Renal cortical epithelial cell (primary cell): ENCODE measurements at regions not wholly inside any gene's neighbourhood (a gene's known extent, or its start where the extent isn't known, plus 50 kb on each side); places are given as distances from the start of the nearest gene placed in this dataset.

Experiments
- DNase-seq: peaks from one replicate; pipeline ENCODE4 v3.0.0-alpha.2; 2011; ENCODE audit warnings: low read depth

- peak; percentile 41 for DNase-seq
These were observed 341.8 kb upstream of the KIF2A start for GRCh38 chr5:61964201-61964600.

DNA sequence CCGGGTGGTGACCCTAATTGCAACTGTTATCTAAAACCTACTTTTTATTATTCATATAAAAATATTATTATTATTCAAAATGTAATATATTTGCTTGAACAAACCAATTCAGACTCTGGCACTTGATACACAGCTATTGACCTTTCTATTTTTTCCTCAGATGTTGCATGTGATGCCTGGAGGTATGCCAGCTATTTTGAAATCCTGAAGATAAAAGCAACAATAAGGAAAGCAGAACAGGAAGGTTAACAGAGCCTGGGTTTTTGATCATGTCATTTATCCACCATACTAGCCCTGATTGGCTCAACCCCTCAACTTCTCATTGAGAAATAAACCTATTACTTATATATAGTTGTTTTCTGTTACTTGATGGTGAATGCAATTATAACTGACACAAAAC, 340.9 kb upstream of the KIF2A start:
- DNase-seq: peak; percentile 45

DNA sequence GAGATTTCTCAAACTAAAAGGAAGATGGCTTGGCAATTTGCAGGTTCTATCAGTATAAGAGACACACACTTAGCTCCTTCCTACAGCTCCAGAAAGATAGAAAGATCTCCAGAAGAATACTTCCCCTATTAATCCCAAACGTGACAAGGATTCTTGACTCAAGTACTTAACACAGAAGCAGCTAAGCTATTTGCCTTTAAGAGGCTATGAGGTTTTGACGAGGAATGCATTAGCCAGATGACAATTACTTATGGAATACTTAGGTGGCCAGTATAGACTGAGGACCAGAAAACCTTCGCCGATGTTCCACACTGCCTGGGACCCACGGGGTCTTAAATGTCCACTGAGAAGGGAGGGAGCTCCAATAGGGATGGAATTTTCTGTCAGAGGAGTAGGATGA, 340.5 kb upstream of the KIF2A start:
- DNase-seq: no peak

DNA sequence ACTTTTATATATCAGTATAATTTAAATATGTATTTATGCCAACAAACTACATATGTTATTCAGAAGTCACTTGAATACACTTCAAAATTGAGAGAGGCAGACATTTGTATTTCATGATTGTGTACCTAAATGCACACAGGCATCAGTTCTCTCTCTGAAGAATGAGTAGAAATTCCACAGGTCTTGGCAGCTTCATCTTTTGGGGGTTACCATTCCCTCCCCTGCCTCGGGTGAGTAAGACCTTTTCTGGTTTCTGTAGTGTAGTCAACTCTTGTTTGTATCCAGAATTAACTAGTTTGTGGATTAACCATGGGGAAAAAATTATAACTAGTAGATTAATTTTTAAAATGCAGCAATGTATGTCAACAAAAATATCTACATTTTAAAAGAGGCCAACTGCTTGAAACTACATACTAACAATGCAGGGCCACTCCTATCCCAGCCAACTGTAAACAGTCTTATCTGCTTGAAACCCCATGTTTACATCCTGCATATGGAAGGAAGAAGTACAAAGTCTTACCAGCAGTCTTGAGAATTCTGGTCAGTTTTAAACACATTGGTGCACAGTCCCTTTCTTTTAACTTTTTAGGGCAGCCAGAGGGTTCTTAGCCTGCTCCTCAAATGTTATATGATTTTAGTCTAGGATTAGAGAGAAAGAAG, 339.6 kb upstream of the KIF2A start:
- DNase-seq: no peak

- DNase-seq: no peak
These were observed 339.0 kb upstream of the KIF2A start for GRCh38 chr5:61966997-61967396.

DNA sequence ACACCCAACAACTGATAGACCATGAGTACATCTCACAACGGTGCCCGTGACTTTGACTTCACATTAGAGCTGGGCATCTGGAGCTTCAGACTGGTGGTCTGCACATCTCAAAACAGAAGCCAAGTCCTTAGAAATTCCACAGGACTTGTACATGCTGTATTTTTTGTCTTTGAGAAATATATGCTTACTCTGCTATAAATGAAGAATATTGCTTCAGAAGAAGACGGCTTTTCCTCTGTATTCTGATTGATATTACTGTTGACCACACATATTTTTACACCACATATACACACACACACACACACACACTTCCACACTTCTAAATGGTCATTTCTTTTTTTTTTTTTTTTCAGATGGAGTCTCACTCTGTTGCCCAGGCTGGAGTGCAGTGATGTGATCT, 338.3 kb upstream of the KIF2A start:
- no peak for DNase-seq

GRCh38 chr5:61969347-61969746, 336.7 kb upstream of the KIF2A start:
- peak; percentile 62 for DNase-seq

DNA sequence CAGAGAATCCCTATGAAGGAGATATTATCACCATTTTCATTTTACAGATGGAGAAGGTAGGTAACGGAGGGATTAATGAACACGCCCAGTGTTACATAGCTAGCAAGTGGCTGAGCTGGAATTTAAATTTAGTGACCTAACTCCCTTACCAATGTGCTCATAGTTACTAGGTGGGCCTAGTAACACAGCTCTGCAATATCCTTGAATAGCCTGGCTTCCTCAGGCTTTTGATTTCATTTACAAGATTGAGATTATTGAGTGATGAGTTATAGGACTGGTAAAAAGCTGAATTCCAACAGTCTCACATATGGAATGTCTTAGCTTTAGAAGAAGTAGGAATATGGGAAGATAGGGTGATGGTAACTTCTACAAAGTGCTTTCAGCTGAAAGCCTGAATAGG, 336.3 kb upstream of the KIF2A start:
- DNase-seq: peak; percentile 19

- DNase-seq: no peak
These were observed 335.8 kb upstream of the KIF2A start for GRCh38 chr5:61970218-61970617.

- no peak for DNase-seq
These were observed 331.3 kb upstream of the KIF2A start for GRCh38 chr5:61974680-61975079.

GRCh38 chr5:61981886-61982285, 324.1 kb upstream of the KIF2A start:
- DNase-seq: no peak

GRCh38 chr5:61991430-61991829, 314.6 kb upstream of the KIF2A start:
- DNase-seq: no peak

DNA sequence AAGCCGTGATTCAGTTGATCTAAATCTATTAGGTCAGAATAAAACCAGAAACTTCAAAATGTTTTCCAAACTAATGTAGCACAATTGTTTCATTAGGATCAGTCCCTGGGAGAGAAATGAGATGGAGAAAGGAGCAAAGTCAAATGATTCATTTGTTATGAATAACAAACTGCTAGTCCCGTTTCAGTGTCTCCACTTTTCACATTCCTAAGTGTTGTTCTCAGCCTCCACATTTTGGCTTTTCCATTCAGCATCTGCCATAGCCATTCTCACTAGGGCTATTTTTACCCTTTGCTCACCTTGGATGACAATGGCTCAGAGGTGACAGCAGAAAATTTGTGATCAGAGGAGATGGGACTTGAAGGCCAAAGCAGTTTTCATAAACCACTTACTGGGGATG, 314.1 kb upstream of the KIF2A start:
- peak; percentile 19 for DNase-seq

- DNase-seq: no peak
These were observed 312.6 kb upstream of the KIF2A start for GRCh38 chr5:61993295-61993927.

DNA sequence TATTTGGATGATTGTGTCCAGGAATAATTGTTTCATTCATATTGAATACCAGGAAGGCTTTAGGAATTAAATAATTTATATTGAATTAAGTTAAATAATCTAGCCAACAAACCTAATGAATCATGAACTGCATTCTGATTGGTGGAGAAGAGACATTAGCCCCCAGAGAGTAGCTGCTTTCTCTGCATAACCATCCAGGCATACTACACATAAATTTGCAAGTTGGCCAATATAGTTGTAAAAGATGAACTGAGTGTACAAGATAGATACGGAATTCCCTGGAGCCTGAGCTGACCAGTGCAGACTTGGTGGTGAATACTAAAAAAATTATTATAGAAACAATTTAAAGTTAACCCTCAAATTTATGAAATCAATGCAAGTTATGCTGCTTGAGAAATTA, 311.8 kb upstream of the KIF2A start:
- no peak for DNase-seq

DNA sequence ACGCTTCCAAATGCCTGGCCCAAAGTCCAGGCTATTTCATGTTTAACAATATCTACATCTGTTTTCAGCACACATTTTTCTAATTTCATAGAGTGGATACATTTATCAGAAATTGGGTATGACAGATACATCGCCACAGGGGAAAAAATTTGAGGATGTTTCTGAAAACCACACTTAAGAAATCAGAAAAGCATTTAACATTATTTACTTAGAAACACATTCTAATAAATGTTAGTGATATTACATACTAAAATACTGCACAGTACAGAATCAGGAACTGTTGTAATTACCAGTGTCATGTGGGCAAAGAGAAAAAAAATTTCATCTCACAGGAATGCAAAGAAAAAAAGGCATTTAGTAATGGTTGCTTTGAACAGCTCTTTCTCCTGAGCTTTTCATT, 310.5 kb upstream of the KIF2A start:
- no peak for DNase-seq

GRCh38 chr5:61999371-61999770, 306.6 kb upstream of the KIF2A start:
- DNase-seq: no peak

DNA sequence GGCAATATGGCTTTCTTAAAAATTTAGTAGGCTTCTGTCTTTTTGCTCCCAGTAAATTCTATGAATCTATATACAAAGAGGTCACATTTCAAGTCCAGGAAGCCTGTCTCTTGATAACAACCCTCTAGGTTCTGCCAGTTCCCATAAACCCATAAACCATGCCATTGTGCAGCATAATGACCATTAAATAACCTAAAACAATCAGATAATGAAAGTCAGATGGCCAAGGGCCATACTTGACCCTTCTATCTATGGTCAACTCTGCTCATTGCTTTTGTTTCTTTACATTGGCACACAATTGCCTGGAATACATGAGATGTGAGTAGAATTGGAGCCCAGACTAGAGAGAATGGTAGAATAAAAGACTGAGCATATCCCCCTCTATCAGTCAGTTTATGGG, 305.4 kb upstream of the KIF2A start:
- no peak for DNase-seq

DNA sequence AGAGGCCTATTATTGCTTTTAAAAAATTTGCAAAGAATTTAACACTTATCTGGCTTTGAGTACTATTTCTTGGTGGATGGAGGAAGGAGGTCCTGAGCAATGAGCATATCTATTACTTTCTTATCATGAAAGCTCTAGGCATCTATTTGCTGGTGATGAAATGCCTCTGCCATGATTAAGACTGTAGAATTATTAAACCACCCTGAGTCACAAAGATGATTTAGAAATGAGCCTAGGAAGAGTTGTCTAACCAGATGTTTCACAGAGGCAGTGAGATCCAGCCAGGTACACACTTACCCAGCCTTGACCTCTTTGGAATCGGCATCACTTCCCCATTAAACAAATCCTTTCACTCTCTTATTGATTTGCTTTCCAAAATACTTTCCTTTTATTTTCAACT, 304.4 kb upstream of the KIF2A start:
- DNase-seq: peak; percentile 60

DNA sequence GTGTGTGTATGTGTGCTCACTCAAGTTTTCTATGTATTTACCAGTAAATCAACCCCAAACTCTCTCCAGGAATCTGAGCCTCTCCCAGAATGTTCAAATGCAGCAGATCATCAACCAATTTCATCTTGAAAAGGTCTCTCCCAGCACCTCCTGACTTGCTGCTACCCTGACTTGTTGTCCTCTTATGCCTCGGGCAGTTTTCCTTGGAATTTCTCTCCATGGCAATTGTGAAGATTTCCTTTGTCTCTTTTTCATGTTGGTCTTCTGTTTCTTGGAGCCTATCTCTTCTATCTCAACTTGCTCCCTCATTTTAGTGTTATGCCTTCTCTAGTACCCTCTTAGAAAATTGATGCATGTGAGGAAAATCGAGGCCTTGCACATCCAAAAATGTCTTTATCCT, 303.6 kb upstream of the KIF2A start:
- DNase-seq: no peak

GRCh38 chr5:62005551-62005950, 300.5 kb upstream of the KIF2A start:
- no peak for DNase-seq

DNA sequence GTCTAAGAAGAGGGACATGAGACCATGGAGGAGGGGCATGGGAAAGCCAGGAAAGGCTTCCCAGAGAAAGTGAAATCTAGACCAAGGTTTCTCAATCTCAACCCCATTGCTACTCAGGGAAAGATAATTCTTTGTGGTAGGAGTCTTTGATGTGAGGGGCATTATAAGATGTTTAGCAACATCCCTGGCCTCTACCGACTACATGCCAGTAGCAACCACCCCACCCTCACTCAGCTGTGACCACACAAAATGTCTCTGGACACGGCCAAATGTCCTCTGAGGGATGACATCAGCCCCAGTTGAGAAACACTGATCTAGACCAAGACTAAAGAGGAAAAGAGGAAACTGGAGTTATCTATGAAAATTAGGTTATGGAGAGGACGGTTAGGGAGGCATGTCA, 298.5 kb upstream of the KIF2A start:
- no peak for DNase-seq

- DNase-seq: no peak
These were observed 294.8 kb upstream of the KIF2A start for GRCh38 chr5:62011089-62011664.

- no peak for DNase-seq
These were observed 288.9 kb upstream of the KIF2A start for GRCh38 chr5:62017092-62017491.
